Activated naive CD8-positive, alpha-beta T cell treated with anti-CD3 and anti-CD28 coated beads, Interleukin-2, amount 50 U/mL, for 16 hours (primary cell): ENCODE measurements at regions not wholly inside any gene's neighbourhood (a gene's known extent, or its start where the extent isn't known, plus 50 kb on each side); places are given as distances from the start of the nearest gene placed in this dataset.
"Not testable (repeated sequence)": the region's sequence is repeated elsewhere in the genome, so short reads cannot be mapped to it uniquely, and the experiment has no call there.

Experiments
- DNase-seq: peaks from one replicate; pipeline ENCODE4 v3.0.0-alpha.2; 2020; ENCODE audit warnings: low read depth, low spot score

DNA sequence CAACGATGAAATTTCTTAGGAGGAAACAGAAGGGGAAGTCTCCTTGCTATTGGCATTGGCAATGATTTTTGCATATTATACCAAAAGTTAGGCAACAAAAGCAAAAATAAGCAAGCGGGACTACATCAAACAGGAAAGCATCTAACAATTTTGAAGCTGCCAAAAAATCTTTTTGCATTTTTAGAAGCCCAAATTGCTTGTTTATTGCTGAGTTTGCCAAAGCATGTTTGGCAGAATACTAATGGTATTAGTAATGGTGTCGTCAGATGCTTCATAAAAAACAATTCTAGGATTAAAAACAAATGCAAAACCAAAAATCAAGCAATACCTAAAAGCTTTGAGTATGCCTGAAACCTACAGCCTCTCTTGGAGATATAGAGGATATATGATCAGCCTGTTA is 80.0 kb downstream of the GALR1 start:
- DNase-seq, result no peak

GRCh38 chr18:77334876-77335275 is 85.2 kb downstream of the GALR1 start:
- no peak for DNase-seq

- DNase-seq, result no peak
These were observed 88.0 kb downstream of the GALR1 start for GRCh38 chr18:77337604-77338003.

GRCh38 chr18:77339093-77339492 is 89.4 kb downstream of the GALR1 start:
- no peak for DNase-seq

GRCh38 chr18:77339623-77340022 is 90.0 kb downstream of the GALR1 start:
- no peak for DNase-seq

GRCh38 chr18:77340815-77341214 is 91.2 kb downstream of the GALR1 start:
- DNase-seq, result no peak

DNA sequence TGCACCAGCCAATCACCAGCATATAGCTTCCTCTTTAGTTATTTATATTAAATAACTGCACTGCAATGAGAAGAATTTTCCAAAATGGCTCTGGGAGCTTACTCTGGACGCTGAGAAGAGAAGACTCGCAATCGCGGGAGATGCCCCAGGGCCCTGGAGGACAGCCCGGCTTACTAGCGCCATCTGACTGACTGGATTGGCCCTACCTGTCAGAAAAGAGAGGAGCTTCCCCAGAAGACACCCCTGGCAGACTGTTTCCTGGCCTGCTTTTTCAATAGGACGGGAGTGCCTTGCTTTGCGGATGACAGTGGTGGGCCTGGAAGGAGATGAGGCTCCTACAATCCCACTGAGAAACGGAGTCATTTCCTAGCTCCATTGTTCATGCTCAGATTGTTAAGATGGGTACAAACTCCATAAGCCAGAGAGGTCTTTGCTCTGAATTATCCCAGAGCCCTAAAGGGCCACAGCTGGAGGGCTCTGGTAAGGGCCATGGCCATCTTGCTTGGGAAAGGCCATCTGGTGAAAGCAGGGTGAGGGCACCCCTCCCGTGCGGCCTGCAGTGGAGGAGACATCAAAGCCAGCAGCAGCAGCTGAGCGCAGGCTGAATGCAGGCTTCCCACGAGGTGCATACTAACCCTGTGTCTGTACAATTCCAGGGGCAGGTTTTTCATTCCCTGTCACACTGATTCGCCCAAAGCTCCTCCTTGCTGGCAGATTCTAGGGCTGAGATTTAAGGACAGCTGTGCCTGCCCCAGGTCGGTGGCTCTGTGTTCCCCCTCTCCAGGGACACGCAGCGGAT is 92.1 kb downstream of the GALR1 start:
- DNase-seq, result no peak

GRCh38 chr18:77342736-77343135 is 93.1 kb downstream of the GALR1 start:
- no peak for DNase-seq

- no peak for DNase-seq
These were observed 94.3 kb downstream of the GALR1 start for GRCh38 chr18:77343846-77344510.

GRCh38 chr18:77344786-77345500 is 95.3 kb downstream of the GALR1 start:
- DNase-seq, result no peak

DNA sequence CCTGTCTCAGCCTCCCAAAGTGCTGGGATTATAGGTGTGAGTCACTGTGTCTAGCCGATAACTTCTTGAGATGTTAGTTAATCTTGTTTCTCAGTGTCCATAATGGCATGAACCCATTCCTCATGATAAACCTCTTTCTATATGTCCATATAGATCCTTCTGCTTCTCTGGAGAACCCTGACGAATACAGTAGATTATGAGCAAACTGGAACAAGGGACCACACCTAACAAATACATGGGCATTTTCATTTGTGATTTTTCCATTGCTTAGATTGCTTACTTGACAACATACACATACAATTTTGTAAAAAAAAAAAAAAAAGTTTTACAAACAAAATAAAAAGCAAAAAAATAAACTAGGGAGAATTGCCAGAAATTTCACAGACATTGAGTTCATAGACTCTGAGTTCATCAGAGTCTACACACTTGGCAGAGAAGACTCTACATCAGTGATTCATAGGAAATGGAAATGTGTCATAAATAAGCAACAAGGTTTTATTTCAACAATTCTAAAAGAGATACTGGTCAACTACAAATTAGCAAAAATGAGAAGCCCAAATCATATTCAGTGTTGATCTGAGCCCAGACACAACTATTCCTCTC is 96.7 kb downstream of the GALR1 start:
- no peak for DNase-seq

DNA sequence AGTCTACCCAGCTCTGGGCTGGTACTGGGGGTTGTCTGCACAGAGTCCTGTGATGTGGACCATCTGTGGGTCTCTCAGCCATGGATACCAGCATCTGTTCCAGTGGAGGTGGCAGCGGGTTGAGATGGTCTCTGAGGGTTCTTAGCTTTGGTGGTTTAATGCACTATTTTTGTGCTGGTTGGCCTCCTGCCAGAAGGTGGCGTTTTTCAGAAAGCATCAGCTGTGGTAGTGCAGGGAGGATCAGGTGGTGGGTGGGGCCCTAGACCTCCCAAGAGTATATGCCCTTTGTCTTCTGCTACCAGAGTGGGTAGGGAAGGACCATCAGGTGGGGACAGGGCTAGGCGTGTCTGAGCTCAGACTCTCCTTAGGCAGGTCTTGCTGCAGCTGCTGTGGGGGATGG is 103.7 kb downstream of the GALR1 start:
- DNase-seq, result not testable (repeated sequence)

DNA sequence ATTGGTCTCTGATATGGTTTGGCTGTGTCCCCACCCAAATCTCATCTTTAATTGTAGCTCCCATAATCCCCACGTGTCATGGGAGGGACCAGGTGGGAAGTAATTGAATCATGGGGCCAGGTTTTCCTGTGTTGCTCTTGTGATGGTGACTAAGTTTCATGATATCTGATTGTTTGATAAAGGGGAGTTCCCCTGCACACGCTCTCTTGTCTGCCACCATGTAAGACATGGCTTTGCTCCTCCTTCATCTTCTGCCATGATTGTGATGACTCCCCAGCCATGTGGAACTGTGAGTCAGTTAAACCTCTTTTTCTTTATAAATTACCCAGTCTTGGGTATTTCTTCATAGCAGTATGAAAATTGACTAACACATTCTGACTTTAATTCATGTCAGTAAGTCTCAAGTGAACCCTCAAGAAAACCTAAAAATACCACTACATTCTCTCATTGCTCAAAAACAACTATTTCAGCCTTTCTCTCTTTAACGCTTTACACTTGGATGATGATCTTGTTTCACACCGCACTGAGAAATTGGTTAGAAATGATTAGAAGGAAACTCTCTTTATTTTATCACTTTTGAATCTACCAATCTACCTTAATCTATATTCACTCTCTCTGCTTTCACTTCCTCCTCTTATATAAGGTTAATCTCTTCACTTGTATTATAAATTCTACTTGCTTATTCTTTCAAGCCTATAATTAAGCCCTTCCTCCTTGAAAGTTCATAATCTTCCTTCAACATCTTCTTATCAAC is 110.1 kb downstream of the GALR1 start:
- no peak for DNase-seq

DNA sequence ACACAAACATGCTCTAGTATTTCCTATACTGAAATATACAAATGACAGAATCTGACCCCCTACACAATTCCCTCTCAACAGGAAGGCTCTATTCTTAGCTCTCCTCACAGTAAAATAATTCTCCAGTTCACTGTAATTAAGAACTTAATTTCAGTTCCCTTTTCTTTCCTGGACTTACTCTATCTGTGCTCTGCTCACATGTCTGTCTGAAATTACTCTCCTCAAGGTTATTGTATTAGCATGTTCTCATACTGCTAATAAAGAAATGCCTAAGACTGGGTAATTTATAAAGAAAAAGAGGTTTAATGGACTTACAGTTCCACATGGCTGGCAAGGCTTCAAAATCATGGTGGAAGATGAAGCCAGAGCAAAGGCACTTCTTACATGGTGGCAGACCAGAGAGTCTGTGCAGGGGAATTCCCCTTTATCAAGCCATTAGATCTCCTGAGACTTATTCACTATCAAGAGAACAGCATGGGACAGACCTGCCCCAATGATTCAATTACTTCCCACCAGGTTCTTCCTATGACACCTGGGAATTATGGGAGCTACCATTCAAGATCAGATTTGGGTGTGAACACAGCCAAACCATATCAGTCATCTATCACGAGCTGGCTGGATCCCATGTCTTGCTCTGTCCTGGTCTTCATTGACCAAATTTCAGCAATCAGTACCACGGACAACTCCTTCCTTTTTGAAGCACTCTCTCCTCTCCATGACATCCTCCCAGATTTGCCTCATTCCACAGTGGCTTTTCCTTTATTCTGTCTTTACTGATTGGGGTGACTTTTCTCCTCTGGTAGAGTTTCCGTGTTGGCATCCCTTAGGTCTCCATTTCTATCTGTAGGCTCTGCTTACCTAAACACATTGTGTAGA is 110.9 kb downstream of the GALR1 start:
- DNase-seq, result no peak

GRCh38 chr18:77361382-77361781 is 111.7 kb downstream of the GALR1 start:
- no peak for DNase-seq

- DNase-seq, result no peak
These were observed 116.0 kb downstream of the GALR1 start for GRCh38 chr18:77365667-77366066.

DNA sequence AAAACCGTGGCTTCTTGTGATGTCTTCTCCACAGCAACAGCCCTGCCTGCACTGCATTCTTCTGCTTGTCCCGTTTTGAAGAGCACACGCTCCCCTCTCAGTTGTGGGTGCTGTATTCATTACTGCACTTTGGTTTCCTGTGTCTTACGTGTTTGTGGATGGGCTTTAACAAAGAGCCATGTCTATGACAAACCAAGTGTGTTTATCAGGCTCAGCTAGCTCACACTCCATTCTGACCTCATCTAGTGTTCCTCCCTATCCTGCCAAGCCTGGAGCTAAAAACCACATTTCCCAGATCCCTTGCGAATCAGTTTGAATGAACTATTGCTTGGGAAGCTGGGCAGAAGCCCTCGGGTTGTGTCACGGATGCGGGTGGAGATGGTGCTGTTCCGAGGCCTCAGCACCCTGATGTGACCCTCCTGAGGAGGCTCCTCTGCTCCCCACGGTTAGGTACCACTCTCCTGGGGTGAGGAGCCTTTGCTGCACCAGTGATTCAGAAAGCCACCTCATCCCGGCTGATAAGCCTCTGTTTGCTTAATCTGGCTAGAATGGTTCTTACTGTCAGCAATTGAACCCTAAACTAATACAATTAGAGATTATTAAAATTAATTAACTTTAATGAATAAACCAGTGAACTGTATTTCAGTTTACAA is 116.5 kb downstream of the GALR1 start:
- DNase-seq, result no peak

DNA sequence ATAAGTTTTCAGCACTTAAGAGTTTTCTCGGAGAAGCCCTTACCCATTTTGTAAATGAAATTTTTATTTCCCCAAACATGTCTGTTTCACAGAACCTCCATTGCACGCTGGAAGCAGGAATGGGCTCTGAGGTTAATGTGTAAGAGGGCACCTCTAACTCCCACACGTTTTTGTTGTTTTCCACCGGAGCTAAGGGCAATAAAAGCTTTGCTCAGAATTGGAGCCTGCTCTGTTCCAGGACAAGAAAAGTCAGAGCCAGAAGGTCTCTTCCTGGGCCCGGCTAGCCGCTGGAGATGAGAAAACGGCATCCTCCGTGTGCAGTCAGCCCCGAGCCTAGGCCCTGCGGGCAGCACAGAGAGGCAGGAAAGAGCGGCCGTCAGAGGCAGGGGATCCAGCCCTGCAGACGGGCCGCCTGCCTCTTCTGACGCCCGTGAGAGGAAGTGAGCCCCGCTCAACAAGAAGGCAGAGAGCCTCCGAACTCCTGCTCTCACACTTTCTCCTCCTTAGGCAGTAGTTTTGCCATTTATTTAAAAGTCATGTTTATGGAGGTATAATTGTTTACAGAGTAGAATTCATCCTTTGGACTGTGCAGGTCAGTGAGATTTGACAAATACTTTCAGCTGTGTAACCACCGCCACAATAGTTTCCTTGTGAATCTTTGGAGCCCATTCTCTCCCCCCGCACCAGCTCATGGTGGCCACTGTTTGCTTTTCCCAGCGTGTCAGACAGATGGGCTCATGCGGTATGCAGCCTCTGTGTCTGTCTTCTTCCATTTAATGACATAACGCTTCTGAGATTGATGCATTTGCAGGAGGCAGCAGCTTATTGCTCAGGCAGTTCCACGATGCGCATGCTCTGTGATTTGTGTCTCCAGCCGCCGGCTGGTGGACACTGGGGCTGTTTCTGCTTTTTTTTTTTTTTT is 117.3 kb downstream of the GALR1 start:
- no peak for DNase-seq

GRCh38 chr18:77369644-77370043 is 120.0 kb downstream of the GALR1 start:
- no peak for DNase-seq
